ENCODE measurements at regions not wholly inside any gene's neighbourhood (a gene's known extent, or its start where the extent isn't known, plus 50 kb on each side); places are given as distances from the start of the nearest gene placed in this dataset.
"Not testable (repeated sequence)": the region's sequence is repeated elsewhere in the genome, so short reads cannot be mapped to it uniquely, and the experiment has no call there.

GRCh38 chr9:64017666-64018065 lies 1267.3 kb downstream of the FOXD4L5 start:
- DNase-seq; intact Hi-C loops (cut with DNase I): not testable (repeated sequence)

GRCh38 chr9:64016845-64017406 lies 1268.1 kb downstream of the FOXD4L5 start:
- DNase-seq; intact Hi-C loops (cut with DNase I): not testable (repeated sequence)

DNA sequence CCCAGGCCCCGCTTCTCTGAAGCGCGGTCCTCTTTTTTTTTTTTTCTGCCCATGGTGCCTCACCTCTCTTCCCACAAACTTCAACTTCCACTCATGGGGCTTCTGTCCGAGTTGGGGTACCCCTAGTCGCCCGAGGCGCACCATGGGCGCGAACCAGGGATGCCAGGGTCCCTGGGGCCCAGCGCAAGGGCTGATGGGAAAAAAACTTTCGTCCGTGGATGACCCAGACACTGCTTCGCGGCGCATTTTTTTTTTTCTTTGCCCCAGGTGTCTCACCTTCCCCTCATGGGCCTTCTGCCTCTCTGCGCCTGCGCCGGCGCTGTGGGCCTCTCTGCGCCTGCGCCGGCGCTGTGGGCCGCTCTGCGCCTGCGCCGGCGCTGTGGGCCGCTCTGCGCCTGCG lies 1268.8 kb downstream of the FOXD4L5 start:
- intact Hi-C loops (cut with DNase I); DNase-seq: not testable (repeated sequence)

DNA sequence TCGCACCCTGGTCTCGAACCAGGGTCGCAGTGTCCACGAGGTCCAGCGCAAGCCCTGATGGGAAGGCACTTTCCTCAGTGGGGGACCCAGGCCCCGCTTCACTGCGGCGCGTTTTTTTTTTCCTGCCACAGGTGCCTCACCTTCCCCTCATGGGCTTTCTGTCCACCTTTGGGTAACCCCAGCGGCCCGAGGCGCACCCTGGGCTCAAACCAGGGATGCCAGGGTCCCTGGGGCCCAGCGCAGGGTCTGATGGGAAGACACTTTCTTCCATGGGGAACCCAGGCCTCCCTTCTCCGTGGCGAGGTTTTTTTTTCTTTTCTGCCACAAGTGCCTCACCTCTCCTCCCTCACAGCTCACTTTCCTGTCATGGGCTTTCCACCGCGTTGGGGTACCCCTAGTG lies 1269.9 kb downstream of the FOXD4L5 start:
- intact Hi-C loops (cut with DNase I), result no loop called here
- DNase-seq, result peak in 1 of 10 donors; percentile 85

DNA sequence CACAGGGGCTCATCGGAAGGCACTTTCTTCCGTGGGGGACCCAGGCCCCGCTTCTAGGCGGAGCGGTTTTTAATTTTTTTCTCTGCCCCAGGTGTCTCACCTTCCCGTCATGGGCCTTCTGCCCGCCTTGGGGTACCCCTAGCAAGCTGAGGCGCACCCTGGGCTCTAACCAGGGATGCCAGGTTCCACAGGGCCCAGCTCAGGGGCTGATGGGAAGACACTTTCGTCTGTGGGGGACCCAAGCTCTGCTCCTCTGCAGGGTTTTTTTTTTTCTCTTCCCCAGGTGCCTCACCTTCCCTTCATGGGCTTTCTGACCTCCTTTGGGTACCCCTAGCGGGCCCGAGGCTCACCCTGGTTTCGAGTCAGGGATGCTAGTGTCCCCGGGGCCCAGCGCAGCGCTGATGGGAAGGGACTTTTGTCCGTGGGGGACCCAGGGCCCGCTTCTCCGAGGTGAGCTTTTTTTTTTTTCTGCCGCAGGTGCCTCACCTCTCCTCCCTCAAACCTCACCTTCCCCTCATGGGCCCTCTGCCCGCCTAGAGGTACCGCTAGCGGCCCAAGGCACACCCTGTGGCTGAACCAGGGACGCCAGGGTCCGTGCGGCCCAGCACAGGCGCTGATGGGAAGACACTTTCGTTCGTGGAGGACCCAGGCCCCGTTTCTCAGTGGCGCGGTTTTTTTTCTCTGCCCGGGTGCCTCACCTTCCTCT lies 1270.5 kb downstream of the FOXD4L5 start:
- DNase-seq; intact Hi-C loops (cut with DNase I): not testable (repeated sequence)

DNA sequence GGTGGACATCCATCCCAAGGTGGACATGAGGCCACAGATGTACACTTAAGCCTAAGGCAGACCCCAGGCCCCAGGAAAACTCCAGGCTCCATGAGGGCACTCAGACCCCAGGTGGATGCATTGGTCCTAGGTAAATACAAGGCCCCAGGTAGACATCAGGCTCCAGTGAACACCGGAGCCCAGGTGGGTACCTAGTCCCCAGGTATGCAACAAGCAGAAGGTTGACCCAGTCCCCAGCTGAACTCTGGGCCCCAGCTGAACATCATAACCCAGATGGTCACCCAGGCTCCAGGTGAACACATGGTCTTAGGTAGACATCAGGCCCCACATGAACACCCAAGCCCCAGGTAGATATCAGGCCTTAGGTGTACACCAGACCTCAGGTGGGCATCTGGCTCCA lies 1271.9 kb downstream of the FOXD4L5 start:
- intact Hi-C loops (cut with DNase I); DNase-seq: not testable (repeated sequence)

GRCh38 chr9:64012014-64012413 lies 1273.0 kb downstream of the FOXD4L5 start:
- DNase-seq; intact Hi-C loops (cut with DNase I): not testable (repeated sequence)

- intact Hi-C loops (cut with DNase I), result not testable (repeated sequence)
- DNase-seq, result peak in 1 of 10 donors; percentile 43
Measured at GRCh38 chr9:63979741-63980140, 1305.3 kb downstream of the FOXD4L5 start.
